ENCODE measurements at regions not wholly inside any gene's neighbourhood (a gene's known extent, or its start where the extent isn't known, plus 50 kb on each side); places are given as distances from the start of the nearest gene placed in this dataset.
"Not testable (repeated sequence)": the region's sequence is repeated elsewhere in the genome, so short reads cannot be mapped to it uniquely, and the experiment has no call there.

DNA sequence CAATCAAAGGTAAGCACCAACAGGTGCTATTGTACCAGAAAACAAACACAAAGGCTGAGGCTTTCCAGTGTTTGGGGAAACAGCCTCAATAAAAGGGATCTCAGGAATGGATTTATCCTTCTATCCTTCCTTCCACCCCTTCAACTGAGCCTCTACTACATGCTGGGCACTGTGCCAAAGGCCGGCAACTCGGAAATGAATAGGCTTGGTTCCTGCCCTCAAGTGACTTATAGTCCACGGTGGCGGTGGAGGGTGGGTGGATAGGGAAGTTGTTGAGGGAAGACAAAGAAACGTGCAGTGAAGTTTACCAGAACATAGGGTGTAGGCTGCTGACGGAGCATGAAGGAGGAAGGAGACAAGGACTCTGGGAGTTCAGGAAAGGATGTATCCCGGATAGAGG lies 73.4 kb upstream of the TAB2 start:
- DNase-seq (ENCODE audit: low read depth, low spot score): no peak
- in situ Hi-C loops (cut with HindIII; ENCODE audit: low pct_unique_long_range_greater_than_20kb, low sequenced_read_pairs): no loop called here

DNA sequence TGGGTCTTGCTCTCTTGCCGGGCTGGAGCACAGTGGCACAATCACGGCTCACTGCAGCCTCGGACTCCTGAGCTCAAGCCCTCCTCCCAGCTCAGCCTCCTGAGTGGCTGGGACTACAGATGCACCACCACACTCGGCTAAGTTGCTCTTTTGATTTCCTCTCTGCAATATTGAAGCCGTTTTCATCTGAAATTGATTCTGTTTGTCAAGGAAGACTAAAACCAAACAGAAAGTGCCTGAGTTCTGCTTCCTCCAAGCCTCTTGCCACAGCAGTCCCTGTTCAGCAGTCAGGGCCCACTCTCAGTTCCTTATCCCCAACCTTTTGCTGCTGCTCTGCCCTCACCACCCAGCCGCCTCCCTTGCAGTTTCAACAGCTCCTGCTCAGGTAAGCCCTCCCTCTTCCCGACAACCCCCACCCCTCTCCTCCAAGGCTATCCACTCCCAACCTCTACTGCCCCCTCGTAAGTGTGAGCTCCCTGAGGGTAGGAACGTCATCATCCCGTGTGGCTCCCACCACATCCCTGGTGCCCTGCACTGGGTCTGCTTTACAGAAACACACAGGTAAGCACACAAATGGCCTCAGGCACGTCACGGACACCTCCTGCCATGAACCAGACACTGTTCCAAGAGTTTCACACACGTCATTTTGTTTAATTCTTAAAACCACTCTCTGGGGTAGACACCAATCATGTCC lies 70.7 kb upstream of the TAB2 start:
- no peak for DNase-seq (ENCODE audit: low read depth, low spot score)
- in situ Hi-C loops (cut with HindIII; ENCODE audit: low pct_unique_long_range_greater_than_20kb, low sequenced_read_pairs): no loop called here

DNA sequence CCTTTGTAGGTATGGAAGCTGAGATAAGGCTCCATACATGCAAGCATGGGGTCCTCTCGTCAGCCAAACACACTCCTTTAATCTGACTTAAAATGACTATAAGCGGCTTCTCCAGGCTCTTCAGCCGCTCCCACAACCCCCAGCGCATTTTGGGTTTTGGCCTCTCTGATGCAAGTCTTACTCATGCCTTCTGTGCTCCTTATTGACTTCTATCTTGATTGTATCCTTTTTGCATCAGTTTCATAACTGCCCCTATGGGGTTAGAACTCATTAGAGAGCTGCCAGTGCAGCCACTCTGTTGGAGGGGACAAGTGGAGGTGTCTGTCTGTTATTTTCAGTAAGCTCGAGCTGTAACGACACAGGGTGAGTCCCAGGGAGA lies 70.1 kb upstream of the TAB2 start:
- DNase-seq (ENCODE audit: low read depth, low spot score): no peak
- in situ Hi-C loops (cut with HindIII; ENCODE audit: low pct_unique_long_range_greater_than_20kb, low sequenced_read_pairs): no loop called here

DNA sequence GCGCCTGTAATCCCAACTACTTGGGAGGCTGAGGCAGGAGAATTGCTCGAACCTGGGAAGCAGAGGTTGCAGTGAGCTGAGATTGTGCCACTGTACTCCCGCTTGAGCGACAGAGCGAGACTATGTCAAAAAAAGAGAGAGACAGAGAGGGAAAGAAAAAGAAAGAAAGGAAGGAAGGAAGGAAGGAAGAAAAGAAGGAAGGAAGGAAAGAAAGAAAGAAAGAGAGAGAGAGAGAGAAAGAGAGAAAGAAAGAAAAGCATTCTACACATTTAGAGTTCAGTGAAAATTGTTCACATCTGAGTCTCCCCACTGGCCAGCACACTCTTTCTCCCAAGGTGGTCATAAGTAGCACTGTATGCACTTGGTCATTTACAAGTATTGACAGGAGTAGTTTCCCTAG lies 69.2 kb upstream of the TAB2 start:
- in situ Hi-C loops (cut with HindIII; ENCODE audit: low pct_unique_long_range_greater_than_20kb, low sequenced_read_pairs); DNase-seq (ENCODE audit: low read depth, low spot score): not testable (repeated sequence)

DNA sequence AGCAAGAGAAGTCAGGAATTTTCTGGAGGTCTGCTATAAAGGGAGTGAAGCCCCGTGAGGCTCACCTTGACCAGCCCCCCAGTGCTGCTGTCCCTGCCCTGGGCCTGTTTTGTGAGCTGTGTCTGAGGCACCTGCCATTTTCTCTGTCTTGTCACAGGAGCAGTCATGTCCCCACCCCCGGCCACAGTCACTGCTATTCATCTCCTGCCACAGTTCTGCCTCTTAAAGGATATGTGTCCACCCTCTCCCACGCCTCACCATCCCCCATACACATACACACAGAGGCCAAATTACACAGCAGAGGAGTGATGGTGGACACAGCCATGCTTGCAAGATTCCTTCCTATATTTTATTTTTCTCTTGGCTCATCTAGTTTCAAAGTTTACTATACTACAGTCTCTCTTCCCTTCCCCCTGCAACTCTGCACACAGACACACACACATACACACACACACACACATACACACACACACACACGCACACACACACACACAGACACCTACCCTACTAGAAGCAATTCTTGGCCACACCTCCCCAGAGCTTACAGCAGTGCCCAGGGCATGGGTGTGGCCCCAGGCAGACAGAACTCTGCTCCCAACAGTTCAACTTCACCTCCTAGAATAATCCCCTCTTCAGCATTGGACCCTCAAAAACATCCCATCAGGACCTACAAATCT lies 68.7 kb upstream of the TAB2 start:
- in situ Hi-C loops (cut with HindIII; ENCODE audit: low pct_unique_long_range_greater_than_20kb, low sequenced_read_pairs): no loop called here
- no peak for DNase-seq (ENCODE audit: low read depth, low spot score)

DNA sequence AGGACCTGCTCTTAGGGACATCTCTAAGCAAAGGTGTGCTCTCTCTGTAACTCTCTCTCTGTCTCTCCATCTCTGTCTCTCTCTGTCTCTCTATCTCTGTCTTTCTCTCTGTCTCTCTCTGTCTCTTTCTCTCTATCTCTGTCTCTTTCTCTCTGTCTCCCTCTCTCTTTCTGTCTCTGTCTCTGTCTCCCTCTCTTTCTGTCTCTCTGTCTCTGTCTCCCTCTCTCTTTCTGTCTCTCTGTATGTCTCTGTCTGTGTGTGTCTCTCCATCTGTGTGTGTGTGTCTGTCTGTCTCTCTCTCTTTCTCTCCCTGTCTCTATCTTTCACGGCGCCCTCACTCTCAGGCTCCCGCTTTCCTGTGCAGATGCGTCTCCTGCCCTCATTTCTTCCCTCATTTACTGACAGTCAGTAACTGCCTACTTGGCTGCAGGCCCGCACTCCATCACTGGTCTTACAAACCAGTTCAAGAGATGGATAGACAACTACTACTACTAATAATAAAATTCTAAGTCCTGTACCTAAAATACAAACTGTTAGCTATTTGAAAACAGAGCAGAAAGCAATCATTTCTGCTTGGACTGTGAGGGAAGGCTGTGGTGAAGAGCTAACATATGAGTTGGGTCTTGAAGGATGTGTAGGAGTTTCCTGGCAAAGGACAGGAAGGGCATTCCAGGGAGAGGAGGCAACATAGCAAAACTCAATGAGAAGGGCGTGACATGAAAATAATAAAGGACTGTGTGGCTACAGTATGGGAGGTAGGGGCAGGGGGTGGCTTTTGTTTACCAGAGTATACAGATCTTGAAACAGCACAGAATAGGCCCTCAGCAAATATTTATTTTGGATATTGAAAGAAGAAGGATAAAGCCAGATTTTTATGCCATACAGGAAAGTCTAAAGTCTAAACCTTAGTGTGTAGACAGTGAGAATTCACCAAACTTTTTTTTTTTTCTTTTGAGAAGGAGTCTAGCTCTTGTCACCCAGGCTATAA lies 67.8 kb upstream of the TAB2 start:
- in situ Hi-C loops (cut with HindIII; ENCODE audit: low pct_unique_long_range_greater_than_20kb, low sequenced_read_pairs): no loop called here
- no peak for DNase-seq (ENCODE audit: low read depth, low spot score)

DNA sequence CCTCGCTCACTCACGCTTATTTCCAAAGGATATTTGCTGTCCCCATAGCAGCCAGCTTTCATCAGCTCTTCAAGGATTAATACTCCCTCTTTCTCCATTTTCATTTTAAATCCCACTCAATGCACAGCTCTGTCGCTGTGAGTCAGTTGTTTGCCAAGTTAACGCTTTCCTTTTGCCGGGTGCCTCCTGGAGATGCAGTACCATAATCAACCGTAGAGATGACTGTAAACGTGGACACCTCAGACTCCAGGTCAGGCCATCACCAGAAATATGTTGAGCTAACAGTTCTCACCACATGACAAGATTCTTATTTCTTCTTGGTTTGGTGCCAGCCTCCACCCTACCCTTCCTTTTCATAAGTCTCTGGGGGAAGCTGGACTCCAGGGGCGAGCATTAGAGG lies 66.6 kb upstream of the TAB2 start:
- no peak for DNase-seq (ENCODE audit: low read depth, low spot score)
- in situ Hi-C loops (cut with HindIII; ENCODE audit: low pct_unique_long_range_greater_than_20kb, low sequenced_read_pairs): no loop called here

DNA sequence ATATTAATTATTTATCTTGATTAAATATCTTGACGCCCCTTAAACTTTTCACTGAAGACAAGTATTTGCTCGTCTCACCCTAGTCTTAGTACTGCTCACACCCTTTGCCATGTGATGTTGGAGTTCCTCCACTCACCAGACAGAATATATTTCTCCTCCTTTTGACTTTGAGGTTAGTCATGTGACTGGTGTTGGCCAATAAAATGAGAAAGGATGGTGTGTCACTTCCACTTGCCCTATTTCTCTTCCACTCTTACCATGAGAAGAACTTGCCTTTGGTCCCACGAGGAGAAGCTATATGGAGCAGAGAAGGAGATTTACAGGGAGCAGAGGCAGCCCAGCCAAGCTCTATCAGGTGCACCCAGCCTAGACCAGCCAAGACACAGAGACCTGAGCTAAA lies 64.9 kb upstream of the TAB2 start:
- in situ Hi-C loops (cut with HindIII; ENCODE audit: low pct_unique_long_range_greater_than_20kb, low sequenced_read_pairs): no loop called here
- DNase-seq (ENCODE audit: low read depth, low spot score): no peak

DNA sequence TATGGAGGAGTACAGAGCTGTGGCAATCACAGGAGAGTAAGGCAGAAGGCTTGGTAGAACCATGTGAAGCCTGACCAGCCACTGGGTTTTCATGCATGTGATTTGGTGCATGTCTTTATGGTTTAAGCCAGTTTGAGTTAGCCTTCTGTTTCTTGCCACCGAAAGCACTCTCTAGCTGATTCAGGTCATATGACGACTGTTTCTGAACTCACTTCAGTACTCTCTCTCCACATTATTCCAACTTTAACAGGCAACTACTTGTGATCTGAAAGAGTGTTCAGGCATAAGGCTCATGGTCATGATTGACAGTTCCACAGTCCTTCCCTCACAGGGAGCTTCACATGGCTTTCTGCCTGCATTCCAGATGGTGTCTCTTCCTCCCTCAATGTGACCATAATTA lies 63.3 kb upstream of the TAB2 start:
- in situ Hi-C loops (cut with HindIII; ENCODE audit: low pct_unique_long_range_greater_than_20kb, low sequenced_read_pairs): no loop called here
- peak; percentile 68 for DNase-seq (ENCODE audit: low read depth, low spot score)

DNA sequence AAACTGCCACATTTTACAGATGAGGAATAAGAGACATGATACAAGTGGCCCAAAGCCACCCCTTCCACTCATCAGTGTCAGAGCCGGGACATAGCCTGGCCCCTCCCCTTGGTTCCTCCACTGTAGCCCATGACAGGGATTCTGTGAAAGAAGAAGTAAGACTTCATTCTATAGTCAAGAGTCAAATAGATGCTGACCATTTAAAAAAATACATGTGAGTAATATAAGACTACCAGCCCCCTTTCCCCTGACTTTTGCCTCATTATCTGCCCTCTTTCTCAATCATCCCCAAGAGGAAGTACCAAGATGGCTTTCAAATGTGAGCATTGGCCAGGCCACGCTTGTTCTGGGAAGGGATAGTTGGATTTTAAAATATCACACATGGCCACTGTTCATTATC lies 57.8 kb upstream of the TAB2 start:
- no peak for DNase-seq (ENCODE audit: low read depth, low spot score)
- in situ Hi-C loops (cut with HindIII; ENCODE audit: low pct_unique_long_range_greater_than_20kb, low sequenced_read_pairs): no loop called here

DNA sequence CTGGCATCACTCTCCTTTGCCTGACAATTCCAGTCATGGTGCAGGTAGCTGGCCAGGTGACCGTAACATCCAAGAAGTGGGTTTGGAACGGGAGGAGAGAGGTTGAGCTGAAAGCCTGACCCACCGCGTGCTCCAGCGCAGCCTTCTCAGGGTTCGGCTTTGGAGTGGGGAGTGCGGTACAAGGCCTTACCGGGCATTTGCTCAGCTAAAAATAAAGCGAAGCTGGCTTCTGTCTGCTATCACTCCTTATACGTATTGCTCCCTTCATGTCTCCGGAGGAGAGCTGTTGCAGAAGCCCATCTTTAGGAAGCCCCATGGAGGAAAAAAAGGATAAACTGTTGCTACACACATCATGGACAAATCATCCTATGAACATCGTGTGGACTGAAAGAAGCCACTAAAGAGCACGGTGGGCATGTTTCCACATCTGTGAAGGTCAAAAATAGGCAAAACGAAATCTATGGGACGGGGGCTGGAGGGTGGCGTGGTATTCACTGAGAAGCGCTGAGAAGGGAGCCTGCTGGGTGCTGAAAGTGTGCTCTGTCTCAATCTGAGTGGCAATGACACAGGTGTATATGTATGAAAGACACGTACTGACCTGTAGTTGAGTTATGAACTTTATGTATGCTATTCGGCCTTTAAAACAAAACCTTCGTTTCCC lies 57.2 kb upstream of the TAB2 start:
- no peak for DNase-seq (ENCODE audit: low read depth, low spot score)
- in situ Hi-C loops (cut with HindIII; ENCODE audit: low pct_unique_long_range_greater_than_20kb, low sequenced_read_pairs): no loop called here

DNA sequence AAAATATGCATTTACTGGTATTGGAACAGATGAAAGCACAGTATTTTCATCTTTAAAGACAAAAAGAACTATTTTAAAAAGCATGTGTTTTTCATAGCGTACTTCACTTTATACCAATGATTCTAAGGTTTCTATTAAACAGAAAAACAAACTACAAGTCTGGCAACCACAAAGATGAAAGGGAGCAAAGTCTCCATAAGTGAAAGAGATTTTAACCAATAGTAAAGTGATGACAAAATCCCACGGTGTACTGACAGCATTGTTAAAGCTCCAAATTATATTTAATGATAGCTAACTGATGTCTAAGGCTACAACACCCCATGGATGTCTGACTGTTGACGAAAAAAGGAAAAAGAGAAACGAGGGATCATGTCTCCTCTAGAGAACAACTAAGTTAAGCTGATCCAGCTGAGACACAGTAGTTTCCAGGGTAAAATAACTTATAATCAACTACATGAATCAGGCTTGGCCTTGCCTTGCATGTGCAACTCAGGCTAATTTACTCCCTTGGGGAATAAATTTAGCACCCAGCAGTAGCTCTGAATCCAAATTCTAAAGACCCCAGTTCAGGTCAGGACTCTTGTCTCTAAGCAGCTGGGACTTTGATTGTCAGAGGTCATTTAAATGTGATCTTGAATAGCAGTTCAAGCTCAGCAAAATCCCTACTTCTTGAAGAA lies 56.0 kb upstream of the TAB2 start:
- DNase-seq (ENCODE audit: low read depth, low spot score): no peak
- in situ Hi-C loops (cut with HindIII; ENCODE audit: low pct_unique_long_range_greater_than_20kb, low sequenced_read_pairs): no loop called here

DNA sequence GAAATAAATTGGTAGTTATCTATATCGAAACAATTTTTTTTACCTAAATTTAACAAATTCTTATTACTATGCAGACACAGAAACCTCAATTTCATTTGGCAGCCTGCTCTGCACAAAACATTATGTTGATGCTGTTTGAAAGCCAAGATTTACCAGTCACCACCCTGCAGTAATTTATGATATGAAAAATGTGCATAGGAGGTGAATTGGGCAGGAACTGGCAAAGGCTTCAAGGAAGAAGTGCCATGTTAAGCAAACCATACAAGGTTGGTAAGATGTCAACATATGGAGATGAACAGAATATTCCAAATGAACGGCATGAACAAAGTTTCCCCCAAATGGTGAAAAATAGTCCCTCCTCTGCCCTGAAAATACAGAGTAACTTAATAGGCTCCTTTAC lies 54.2 kb upstream of the TAB2 start:
- in situ Hi-C loops (cut with HindIII; ENCODE audit: low pct_unique_long_range_greater_than_20kb, low sequenced_read_pairs): no loop called here
- no peak for DNase-seq (ENCODE audit: low read depth, low spot score)

DNA sequence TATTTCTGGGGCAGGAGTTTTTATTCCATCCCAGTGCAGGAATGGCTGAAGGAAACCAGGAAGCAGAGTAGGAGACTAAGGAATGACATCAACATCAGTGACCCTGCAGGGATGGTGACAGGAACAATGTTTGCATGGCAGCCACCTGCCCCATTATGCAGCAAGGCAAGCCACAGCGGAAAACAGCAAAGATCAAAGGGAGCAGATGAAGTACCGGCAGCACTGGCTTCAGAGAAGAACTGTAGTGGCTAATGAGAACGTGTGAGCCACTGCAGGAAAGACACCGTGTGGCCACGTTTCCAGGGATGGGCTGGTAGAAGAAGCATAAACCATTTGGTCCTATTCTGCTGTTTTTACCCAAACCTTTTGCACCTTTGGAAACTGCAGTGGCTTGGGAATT lies 52.9 kb upstream of the TAB2 start:
- in situ Hi-C loops (cut with HindIII; ENCODE audit: low pct_unique_long_range_greater_than_20kb, low sequenced_read_pairs): no loop called here
- no peak for DNase-seq (ENCODE audit: low read depth, low spot score)

DNA sequence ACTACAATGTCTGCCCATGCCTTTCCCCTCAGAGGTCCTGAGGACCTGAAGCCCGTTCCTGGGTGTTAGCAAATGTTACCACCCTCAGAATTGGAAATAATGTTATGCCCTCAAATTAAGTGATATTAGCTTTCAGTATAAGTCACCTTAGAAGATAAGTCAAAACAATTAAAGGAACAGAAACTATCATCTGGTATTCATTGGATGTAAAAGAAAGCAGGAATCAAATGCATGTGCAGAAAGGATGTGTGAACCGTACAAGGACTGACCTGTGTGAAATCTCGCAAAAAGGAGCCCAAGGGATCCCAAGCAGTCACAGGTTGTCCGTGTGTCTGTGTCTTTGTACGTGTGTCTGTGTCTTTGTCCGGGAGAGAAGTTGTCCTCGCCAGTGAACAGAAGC lies 51.6 kb upstream of the TAB2 start:
- in situ Hi-C loops (cut with HindIII; ENCODE audit: low pct_unique_long_range_greater_than_20kb, low sequenced_read_pairs): no loop called here
- no peak for DNase-seq (ENCODE audit: low read depth, low spot score)

DNA sequence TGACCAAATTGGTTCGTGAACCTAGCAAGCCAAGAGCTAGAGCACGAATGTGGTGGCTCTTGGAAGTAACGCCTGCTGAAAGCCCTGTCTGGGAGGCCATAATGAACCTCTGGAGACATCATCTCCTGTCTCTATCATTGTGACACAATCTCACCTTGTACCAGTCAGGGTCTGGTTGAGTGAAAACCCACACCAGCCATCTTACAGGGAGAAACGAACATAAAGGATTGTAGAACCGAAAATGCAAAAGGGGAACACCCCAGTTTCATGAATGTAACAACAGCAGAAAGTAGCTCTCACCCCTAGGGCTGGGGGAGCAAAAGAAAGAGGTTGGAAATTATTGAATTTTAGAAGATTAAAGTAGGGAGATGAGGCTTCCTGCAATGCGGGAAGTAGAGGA lies 50.9 kb upstream of the TAB2 start:
- in situ Hi-C loops (cut with HindIII; ENCODE audit: low pct_unique_long_range_greater_than_20kb, low sequenced_read_pairs): no loop called here
- no peak for DNase-seq (ENCODE audit: low read depth, low spot score)

DNA sequence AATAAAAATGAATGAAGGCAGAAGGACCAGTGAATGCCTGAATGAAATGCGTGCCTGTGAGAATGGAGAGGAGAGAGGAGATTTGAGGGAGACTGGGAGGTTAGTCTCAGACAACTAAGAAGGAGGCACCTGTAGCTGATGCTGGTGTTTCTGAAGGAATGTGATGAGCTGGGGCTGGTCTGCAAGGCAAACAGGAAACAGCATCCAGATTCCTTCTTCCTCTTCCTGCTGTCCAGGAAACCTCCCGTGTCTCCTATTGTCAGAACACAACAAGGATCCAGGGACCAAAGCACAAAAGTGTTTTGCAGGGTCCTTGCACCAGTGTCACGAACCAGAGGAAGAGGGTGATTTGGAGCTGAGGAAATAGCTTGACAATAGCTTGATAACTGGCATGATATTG lies 50.4 kb upstream of the TAB2 start:
- DNase-seq (ENCODE audit: low read depth, low spot score): no peak
- in situ Hi-C loops (cut with HindIII; ENCODE audit: low pct_unique_long_range_greater_than_20kb, low sequenced_read_pairs): no loop called here
